HepG2 (cell line): ENCODE measurements at regions not wholly inside any gene's neighbourhood (a gene's known extent, or its start where the extent isn't known, plus 50 kb on each side); places are given as distances from the start of the nearest gene placed in this dataset.

Experiments used
- ATAC-seq: fragments of 200-7000 bp; cut with Tn5 transposase; 3 replicates; pipeline ENCODE4 v1.9.1; 2020; ENCODE audit warnings: mild to moderate bottlenecking, moderate library complexity
- BruUV-seq: library from RNA; stranded (reverse); fragments of 400-500 nt; replicated peaks from 2 replicates; lab custom pipeline; 2021; lab: Mats Ljungman, UMichigan
- CTCF ChIA-PET: fragments of 300-600 bp; formaldehyde crosslinking; extraction: SDS; loops from one replicate; lab custom pipeline; 2021; ENCODE audit warnings: low total read pairs, inconsistent platforms, low intra/inter-chr PET ratio; lab: Yijun Ruan, JAX
- POLR2A ChIA-PET: fragments of 350-600 bp; sonication (Branson Sonifier 250); formaldehyde crosslinking; loops from one replicate; lab custom pipeline; 2020; ENCODE audit warnings: antibody characterized with exemption, inconsistent platforms; lab: Yijun Ruan, JAX
- DNase-seq: peaks from one replicate; pipeline ENCODE4 v3.0.0-alpha.2; 2015; ENCODE audit warnings: low spot score
- FAIRE-seq: peaks from 3 replicates; lab custom pipeline; 2011; peaks lifted over from hg19 to GRCh38; lab: Jason Lieb, UNC
- H2AFZ ChIP-seq: one replicate; pipeline ENCODE4 v1.6.1; 2011; ENCODE audit warnings: low read length, inconsistent platforms
- H3K27ac ChIP-seq: fragments of 300-600 bp; 3 replicates; pipeline ENCODE4 v1.8.0; 2011; ENCODE audit warnings: mixed run types, mild to moderate bottlenecking, mixed read lengths, low read length, inconsistent platforms; ENCODE audit not compliant: insufficient read depth; ENCODE audit errors: extremely low read length
- H3K27me3 ChIP-seq, 2 experiments: fragments of 200-600 bp in 1 of 2; 2 replicates in 1 of 2; 3 replicates in 1 of 2; pipeline versions ENCODE4 v1.6.0 to v1.8.0; 2011; ENCODE audit warnings: low read length in 2 of 2, mild to moderate bottlenecking in 2 of 2, moderate library complexity in 2 of 2, inconsistent platforms in 1 of 2; ENCODE audit not compliant: insufficient read depth in 2 of 2, control insufficient read depth in 1 of 2
- H3K36me3 ChIP-seq, 2 experiments: fragments of 200-600 bp in 1 of 2; replicated peaks in 1 of 2; 2 replicates in 1 of 2; 3 replicates in 1 of 2; pipeline versions ENCODE4 v1.5.1 to v1.8.0; 2011; ENCODE audit warnings: low read length in 2 of 2, inconsistent platforms in 1 of 2; ENCODE audit not compliant: insufficient read depth in 2 of 2, control insufficient read depth in 1 of 2
- H3K4me1 ChIP-seq: 2 replicates; pipeline ENCODE4 v1.5.1; 2012; ENCODE audit warnings: low read length, inconsistent platforms; ENCODE audit not compliant: insufficient read depth
- H3K4me2 ChIP-seq: 2 replicates; pipeline ENCODE4 v1.6.0; 2011; ENCODE audit warnings: low read depth, low read length, inconsistent platforms
- H3K4me3 ChIP-seq, 3 experiments: fragments of 200-600 bp in 1 of 3; sonication (generic), shearing (Covaris generic) in 1 of 3; replicated peaks in 1 of 3; 2 replicates each; pipeline ENCODE4 v1.5.1; 2011 to 2016; ENCODE audit warnings: low read length in 3 of 3, inconsistent platforms in 2 of 3, low read depth in 2 of 3, mild to moderate bottlenecking in 2 of 3, control low read depth in 1 of 3, mixed read lengths in 1 of 3; ENCODE audit not compliant: insufficient read depth in 1 of 3
- H3K79me2 ChIP-seq: one replicate; pipeline ENCODE4 v1.6.1; 2011; ENCODE audit warnings: low read length, inconsistent platforms; ENCODE audit not compliant: insufficient read depth
- H3K9ac ChIP-seq: 2 replicates; pipeline ENCODE4 v1.6.0; 2011; ENCODE audit warnings: mild to moderate bottlenecking, low read depth, low read length, inconsistent platforms; ENCODE audit not compliant: insufficient read depth
- H3K9me3 ChIP-seq: 2 replicates; pipeline ENCODE4 v1.5.1; 2012; ENCODE audit warnings: mild to moderate bottlenecking, low read length
- H4K20me1 ChIP-seq: 2 replicates; pipeline ENCODE4 v1.6.0; 2011; ENCODE audit warnings: inconsistent platforms, mild to moderate bottlenecking, low read length, moderate library complexity; ENCODE audit not compliant: insufficient read depth
- HDAC1 ChIP-seq: sonication (generic); formaldehyde crosslinking; IDR thresholded peaks from 2 replicates; pipeline ENCODE4 v1.5.1; 2020; ENCODE audit warnings: mild to moderate bottlenecking, missing genetic modification reagents
- HNF4G ChIP-seq, 2 experiments: sonication (generic) in 1 of 2; formaldehyde crosslinking in 1 of 2; IDR thresholded peaks; 2 replicates each; pipeline versions ENCODE4 v1.4.0 to v1.6.1; 2011 to 2020; ENCODE audit warnings: borderline replicate concordance in 2 of 2, low read depth in 2 of 2, mild to moderate bottlenecking in 2 of 2, low read length in 1 of 2, missing genetic modification reagents in 1 of 2, moderate library complexity in 1 of 2
- IKZF1 ChIP-seq: fragments of 450-650 bp; IDR thresholded peaks from 2 replicates; pipeline ENCODE4 v1.7.1; 2016
- IRX3 ChIP-seq: sonication (generic); formaldehyde crosslinking; IDR thresholded peaks from 2 replicates; pipeline ENCODE4 v1.8.1; 2023; ENCODE audit warnings: mild to moderate bottlenecking, low read depth, missing genetic modification reagents, borderline replicate concordance
- SOX5 ChIP-seq: IDR thresholded peaks from 2 replicates; pipeline ENCODE4 v1.6.1; 2016; ENCODE audit warnings: borderline replicate concordance
- TOE1 ChIP-seq: sonication (generic); formaldehyde crosslinking; IDR thresholded peaks from 2 replicates; pipeline ENCODE4 v1.4.0; 2020; ENCODE audit warnings: mild to moderate bottlenecking, missing genetic modification reagents
- ZBTB40 ChIP-seq, 2 experiments: fragments of 450-650 bp in 1 of 2; sonication (generic) in 1 of 2; formaldehyde crosslinking in 1 of 2; IDR thresholded peaks; 2 replicates each; pipeline versions ENCODE4 v1.6.1 to v1.8.0; 2016 to 2022; ENCODE audit warnings: antibody characterized with exemption in 1 of 2, mild to moderate bottlenecking in 1 of 2, missing genetic modification reagents in 1 of 2
- ZNF296 ChIP-seq: sonication (generic); formaldehyde crosslinking; conservative IDR thresholded peaks from 2 replicates; pipeline ENCODE4 v1.5.0; 2020; ENCODE audit warnings: mild to moderate bottlenecking, missing genetic modification reagents
- ZNF816 ChIP-seq: sonication (generic); formaldehyde crosslinking; IDR thresholded peaks from 2 replicates; pipeline ENCODE4 v1.8.0; 2022; ENCODE audit warnings: missing genetic modification reagents, mild to moderate bottlenecking, borderline replicate concordance
- WGBS: methylation state at CpG from one replicate; pipeline ENCODE4 v1.1.6; 2017; ENCODE audit warnings: low lambda C conversion rate; 5-methylcytosine and 5-hydroxymethylcytosine counted together
- in situ Hi-C: cut with HindIII; loops from 2 replicates; pipeline ENCODE4 v1.10.0; 2017; ENCODE audit warnings: low pct_unique_long_range_greater_than_20kb; ENCODE audit not compliant: extremely low pct_ligation_motif_present
- intact Hi-C: fragments of 100-400 bp; cut with micrococcal nuclease; formaldehyde crosslinking; loops from one replicate; pipeline ENCODE4 v1.10.0; 2022; ENCODE audit not compliant: unreplicated experiment

DNA sequence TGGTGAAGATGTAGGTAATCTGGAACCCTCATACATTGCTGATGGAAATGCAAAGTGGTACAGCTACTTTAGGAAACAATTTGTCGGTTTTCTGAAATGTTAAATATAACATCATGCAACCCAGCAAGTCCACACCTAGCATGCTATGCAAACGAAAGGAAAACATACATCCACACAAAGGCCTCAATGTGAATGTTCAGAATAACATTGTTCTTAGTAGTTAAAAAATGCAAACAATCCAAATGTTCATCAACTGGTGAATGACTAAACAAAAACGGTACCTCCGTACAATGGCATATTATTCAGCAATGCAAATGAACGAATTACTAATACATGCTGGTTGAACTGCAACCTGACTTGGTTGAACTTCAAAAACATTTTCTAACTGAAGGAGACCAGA is 423.3 kb upstream of the THRB start (continued):
- TF ChIP-seq ZNF816 (CRISPR knock-in tag) (no peak), ZNF296 (no peak), IRX3 (CRISPR knock-in tag) (no peak)

DNA sequence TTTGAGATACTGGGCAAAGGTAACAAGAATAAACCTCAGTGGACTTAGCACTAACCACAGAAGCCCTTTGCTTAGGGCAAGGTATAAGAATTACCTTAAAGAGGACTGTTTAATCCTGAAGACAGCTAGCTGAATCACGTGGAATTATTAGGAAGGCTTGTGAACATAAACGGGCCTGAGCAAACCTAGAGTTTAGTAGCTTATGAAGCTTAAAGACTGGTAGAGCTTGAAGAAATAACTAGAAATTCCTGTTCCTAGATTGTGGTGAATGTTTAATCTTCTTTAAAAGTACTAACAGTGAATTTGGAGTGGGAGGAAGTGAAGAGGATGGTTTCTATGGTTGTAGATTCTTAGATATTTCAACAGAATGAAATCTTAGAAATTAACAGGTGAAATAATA is 428.9 kb upstream of the THRB start:
- POLR2A ChIA-PET, result no interaction called here
- Histone ChIP-seq H3K4me2 (no peak overlapping the region), H3K4me1 (no peaks in the 10 kb centered on the region), H4K20me1 (no peaks in the 10 kb centered on the region), H2AFZ (no peak overlapping the region), H3K27ac (no peak overlapping the region), H3K4me3 (no peak overlapping the region), H3K27me3 (no peaks in the 10 kb centered on the region), H3K9ac (no peak overlapping the region), H3K9me3 (no peaks in the 10 kb centered on the region), H3K36me3 (no peaks in the 10 kb centered on the region), H3K79me2 (no peaks in the 10 kb centered on the region)
- no TSS peak for BruUV-seq
- DNase-seq, result no peak
- 2% methylated on average over 2 of the region's 2 CpGs for WGBS
- no peak for ATAC-seq
- no peak for TF ChIP-seq SOX5 (CRISPR knock-in tag)
- no peak for TF ChIP-seq IKZF1
- no peak for TF ChIP-seq TOE1 (CRISPR knock-in tag)
- CTCF ChIA-PET, result no interaction called here
- in situ Hi-C loops, result no loop called here
- no peak for FAIRE-seq
- intact Hi-C loops, result no loop called here

- H3K4me2 ChIP-seq, result no peak overlapping the region
- in situ Hi-C loops (no loop called here), intact Hi-C loops (no loop called here)
- ChIA-PET CTCF (no interaction called here), POLR2A (no interaction called here)
- H3K27ac ChIP-seq, result no peak overlapping the region
- WGBS, result 55% methylated on average over 1 of the region's 1 CpG
- no peaks in the 10 kb centered on the region for H3K9me3 ChIP-seq
- H3K4me1 ChIP-seq, result no peaks in the 10 kb centered on the region
- H3K4me3 ChIP-seq, result no peak overlapping the region
- ATAC-seq, result no peak
- FAIRE-seq, result no peak
- H2AFZ ChIP-seq, result no peak overlapping the region
- no peak overlapping the region for H3K9ac ChIP-seq
- no peaks in the 10 kb centered on the region for H3K79me2 ChIP-seq
- no TSS peak for BruUV-seq
- H3K36me3 ChIP-seq, result no peaks in the 10 kb centered on the region
- H4K20me1 ChIP-seq, result no peaks in the 10 kb centered on the region
- H3K27me3 ChIP-seq, result no peaks in the 10 kb centered on the region
- DNase-seq, result no peak
- no peak for TF ChIP-seq HDAC1 (CRISPR knock-in tag)
- TF ChIP-seq ZBTB40 (IDR thresholded peaks at IDR 0.05), result no peak
- TF ChIP-seq ZBTB40 (CRISPR knock-in tag; IDR thresholded peaks at IDR 0.05), result no peak
- TF ChIP-seq HNF4G (IDR thresholded peaks at IDR 0.05; ENCODE audit: borderline replicate concordance, low read depth, low read length), result no peak
- no peak for TF ChIP-seq HNF4G (CRISPR knock-in tag; IDR thresholded peaks at IDR 0.05; ENCODE audit: borderline replicate concordance, low read depth)
Observed at GRCh38 chr3:24929521-24929920, 434.9 kb upstream of the THRB start.
